BJ (cell line): ENCODE measurements at regions not wholly inside any gene's neighbourhood (a gene's known extent, or its start where the extent isn't known, plus 50 kb on each side); places are given as distances from the start of the nearest gene placed in this dataset.

Experiments used
- CTCF ChIA-PET: fragments of 350-600 bp; formaldehyde crosslinking; extraction: SDS; loops from one replicate; lab custom pipeline; 2021; ENCODE audit warnings: antibody characterized with exemption, inconsistent platforms; lab: Yijun Ruan, JAX
- POLR2A ChIA-PET: fragments of 300-600 bp; sonication (Branson Sonifier 250); formaldehyde crosslinking; extraction: SDS; loops from one replicate; lab custom pipeline; 2021; ENCODE audit warnings: antibody characterized with exemption; lab: Charles Lee
- DNase-seq: peaks from one replicate; pipeline ENCODE4 v3.0.0-alpha.2; 2011; ENCODE audit warnings: low read depth
- H3K27me3 ChIP-seq: 2 replicates; pipeline ENCODE4 v1.6.0; 2011; ENCODE audit warnings: low read length; ENCODE audit not compliant: control insufficient read depth, insufficient read depth
- H3K36me3 ChIP-seq: 2 replicates; pipeline ENCODE4 v1.5.1; 2011; ENCODE audit warnings: low read length; ENCODE audit not compliant: control insufficient read depth, insufficient read depth
- H3K4me3 ChIP-seq: 2 replicates; pipeline ENCODE4 v1.5.1; 2011; ENCODE audit warnings: low read depth, mild to moderate bottlenecking, control low read depth, low read length
- TF ChIP-seq, protein P1 (sequence below): IDR thresholded peaks from 2 replicates; pipeline ENCODE4 v1.5.1; 2011; ENCODE audit warnings: low read depth, mild to moderate bottlenecking, control low read depth, inconsistent platforms, low read length, moderate library complexity; ENCODE audit not compliant: insufficient read depth

DNA sequence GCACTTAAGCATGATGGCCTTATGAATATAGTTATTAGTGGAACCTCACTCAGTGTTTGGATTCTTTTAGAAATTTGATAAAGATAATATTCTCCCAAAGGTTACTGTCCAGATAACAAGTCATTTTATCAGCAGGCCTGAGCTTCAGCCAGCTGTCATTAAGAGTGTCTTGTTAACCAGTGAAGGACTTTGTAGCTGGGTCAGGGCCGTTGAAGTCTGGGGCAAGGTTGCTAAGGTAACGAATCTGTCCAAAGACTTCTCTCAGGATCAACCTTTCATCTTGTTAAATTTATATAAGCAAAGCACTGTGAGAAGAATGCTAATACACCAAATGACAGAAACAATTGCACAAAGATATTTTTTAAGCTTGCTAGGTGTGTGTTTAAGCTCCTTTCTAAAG, 271.3 kb upstream of the TMPO start:
- H3K36me3 ChIP-seq: no peaks in the 10 kb centered on the region
- TF ChIP-seq, protein P1, sequence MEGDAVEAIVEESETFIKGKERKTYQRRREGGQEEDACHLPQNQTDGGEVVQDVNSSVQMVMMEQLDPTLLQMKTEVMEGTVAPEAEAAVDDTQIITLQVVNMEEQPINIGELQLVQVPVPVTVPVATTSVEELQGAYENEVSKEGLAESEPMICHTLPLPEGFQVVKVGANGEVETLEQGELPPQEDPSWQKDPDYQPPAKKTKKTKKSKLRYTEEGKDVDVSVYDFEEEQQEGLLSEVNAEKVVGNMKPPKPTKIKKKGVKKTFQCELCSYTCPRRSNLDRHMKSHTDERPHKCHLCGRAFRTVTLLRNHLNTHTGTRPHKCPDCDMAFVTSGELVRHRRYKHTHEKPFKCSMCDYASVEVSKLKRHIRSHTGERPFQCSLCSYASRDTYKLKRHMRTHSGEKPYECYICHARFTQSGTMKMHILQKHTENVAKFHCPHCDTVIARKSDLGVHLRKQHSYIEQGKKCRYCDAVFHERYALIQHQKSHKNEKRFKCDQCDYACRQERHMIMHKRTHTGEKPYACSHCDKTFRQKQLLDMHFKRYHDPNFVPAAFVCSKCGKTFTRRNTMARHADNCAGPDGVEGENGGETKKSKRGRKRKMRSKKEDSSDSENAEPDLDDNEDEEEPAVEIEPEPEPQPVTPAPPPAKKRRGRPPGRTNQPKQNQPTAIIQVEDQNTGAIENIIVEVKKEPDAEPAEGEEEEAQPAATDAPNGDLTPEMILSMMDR: no peak
- H3K4me3 ChIP-seq: no peak overlapping the region
- no peaks in the 10 kb centered on the region for H3K27me3 ChIP-seq
- DNase-seq: no peak
- POLR2A ChIA-PET: no interaction called here
- CTCF ChIA-PET: no interaction called here

DNA sequence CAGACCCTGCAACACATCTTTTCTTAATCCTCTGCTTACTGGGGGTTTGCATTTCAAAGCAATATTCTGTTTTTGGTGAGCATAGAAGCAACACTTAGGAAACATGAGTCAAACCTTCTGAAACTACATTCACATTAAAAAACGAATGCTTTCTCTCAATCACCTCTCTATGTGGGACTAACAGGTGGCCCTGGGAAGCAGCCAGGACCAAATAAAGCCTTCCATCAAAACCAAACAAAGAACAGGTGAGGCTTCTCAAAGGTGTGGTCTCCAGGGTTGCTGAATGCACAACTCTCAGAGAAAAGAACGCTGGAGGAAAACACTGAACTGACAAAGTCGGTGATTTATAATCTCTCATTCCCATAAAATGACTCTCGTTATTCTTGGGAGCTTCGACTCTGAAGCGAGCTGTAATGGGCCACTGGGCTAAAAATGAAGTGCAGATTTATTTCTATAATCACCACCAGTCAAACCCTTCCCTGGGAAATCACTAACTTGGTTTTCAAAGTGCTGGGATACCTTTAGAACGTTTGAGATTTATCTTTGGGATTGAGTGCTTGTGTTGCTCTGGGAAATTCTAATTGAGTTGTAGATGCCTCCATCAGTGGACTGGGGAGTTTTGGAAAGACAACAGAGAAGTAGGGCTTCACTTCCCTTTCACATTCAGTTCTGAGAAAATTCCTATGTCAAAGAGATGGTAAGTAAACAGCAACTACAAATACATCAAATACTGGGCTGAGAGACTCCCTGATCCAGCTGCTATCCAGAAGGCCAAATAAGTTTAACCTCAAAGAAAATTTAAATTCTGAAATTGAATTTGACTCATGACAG, 262.0 kb upstream of the TMPO start:
- H3K4me3 ChIP-seq: no peak overlapping the region
- DNase-seq: no peak
- POLR2A ChIA-PET: no interaction called here
- CTCF ChIA-PET: no interaction called here
- TF ChIP-seq, protein P1: no peak
- H3K27me3 ChIP-seq: no peaks in the 10 kb centered on the region
- no peaks in the 10 kb centered on the region for H3K36me3 ChIP-seq

DNA sequence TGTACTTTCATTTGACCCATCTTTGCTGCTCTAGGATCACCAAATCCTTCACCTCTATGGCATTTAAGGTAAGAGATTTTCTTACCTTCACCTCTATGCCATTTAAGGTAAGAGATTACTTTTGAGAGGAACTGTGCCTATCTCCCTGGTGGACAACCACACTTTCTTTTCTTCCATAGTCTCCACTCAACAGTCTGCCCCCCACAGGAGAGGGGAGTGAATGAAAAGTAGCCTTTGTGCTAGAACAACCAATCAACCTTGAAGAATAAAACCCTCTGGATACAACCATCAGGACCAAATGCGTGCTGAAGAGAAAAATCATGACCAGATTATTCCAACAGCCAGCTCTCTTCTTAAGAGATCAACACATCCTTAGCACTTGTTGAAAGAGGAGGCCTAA, 258.6 kb upstream of the TMPO start:
- ChIA-PET CTCF (no interaction called here), POLR2A (no interaction called here)
- Histone ChIP-seq H3K27me3 (no peaks in the 10 kb centered on the region), H3K4me3 (no peak overlapping the region), H3K36me3 (no peaks in the 10 kb centered on the region)
- no peak for DNase-seq
- TF ChIP-seq, protein P1: no peak

DNA sequence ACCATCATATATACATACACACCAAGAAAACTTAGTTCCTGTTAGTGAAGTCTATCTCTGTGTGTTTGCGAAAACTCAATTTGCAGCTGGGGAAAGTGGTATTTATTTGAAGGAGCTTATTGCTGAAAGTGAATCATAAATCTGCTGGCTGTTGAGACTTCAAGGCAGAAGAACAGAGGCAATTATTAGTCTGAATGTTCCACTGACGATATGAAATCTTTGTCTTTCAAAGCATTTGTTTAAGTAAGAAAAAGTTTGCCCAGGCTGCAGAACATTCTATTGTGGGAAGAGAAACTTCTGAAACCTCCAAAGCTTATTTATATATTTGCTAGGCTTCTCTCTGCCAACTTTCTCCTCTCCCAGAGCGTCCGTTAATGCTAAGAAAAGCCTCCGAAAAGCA, 255.7 kb upstream of the TMPO start:
- TF ChIP-seq, protein P1: no peak
- Histone ChIP-seq H3K27me3 (no peaks in the 10 kb centered on the region), H3K36me3 (no peaks in the 10 kb centered on the region), H3K4me3 (no peak overlapping the region)
- POLR2A ChIA-PET: no interaction called here
- no peak for DNase-seq
- CTCF ChIA-PET: no interaction called here

DNA sequence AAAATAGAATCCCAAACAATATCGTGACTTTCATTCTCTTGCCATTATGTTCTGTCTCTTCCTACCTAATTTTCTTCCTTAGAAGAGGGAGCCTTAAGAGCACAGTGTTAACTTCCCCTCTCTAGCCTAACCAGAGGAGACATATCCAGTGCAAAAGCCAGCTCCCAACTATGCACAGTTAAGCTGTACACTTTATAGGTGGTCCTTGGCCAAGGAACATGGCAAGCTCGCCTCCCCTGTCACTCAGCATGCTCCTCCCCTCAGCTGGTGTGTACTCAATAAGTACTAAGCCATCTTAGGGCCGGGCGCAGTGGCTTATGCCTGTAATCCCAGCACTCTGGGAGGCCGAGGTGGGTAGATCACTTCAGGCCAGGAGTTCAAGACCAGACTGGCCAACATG, 255.1 kb upstream of the TMPO start:
- no peaks in the 10 kb centered on the region for H3K27me3 ChIP-seq
- POLR2A ChIA-PET: no interaction called here
- CTCF ChIA-PET: interaction anchor here (0.5 kb wide), 1 partner anchor 1197 kb away, joined by 3 read pairs; no protein-coding TSS in a partner anchor
- TF ChIP-seq, protein P1: no peak
- H3K36me3 ChIP-seq: no peaks in the 10 kb centered on the region
- DNase-seq: no peak
- no peak overlapping the region for H3K4me3 ChIP-seq
